ENCODE measurements at regions not wholly inside any gene's neighbourhood (a gene's known extent, or its start where the extent isn't known, plus 50 kb on each side); places are given as distances from the start of the nearest gene placed in this dataset.

DNA sequence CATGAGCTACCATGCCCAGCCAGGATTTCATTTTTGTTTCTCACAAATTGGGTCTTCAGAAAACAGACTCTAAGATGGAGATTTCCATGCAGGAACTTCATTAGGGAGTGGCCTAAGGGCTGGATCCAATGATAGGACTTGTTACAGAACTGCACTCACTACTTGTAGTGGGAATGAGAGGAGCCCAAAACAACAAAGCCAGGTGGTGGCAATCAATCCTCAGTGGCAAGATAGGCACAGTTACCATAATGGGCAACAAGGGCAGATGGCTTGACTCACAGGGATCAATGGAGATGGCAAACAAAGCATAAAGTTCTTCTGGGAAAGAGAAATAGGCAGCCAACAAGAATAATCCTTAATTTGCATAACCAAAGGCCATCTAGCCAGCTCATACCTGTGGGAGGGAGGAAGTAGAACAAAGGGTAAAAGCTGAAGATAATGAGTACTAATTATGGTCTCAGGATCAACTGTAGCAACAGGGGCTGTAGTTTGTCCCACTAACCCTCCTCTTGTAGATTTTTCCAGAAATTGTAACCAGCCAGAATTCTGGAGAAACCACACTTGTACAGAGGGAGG, 72.8 kb upstream of the MAPK10 start:
- H3K4me2 ChIP-seq = no peak overlapping the region
- H3K9me2 ChIP-seq = no peaks in the 10 kb centered on the region
- no peaks in the 10 kb centered on the region for H3F3A ChIP-seq (replicated peaks; ENCODE audit: insufficient read depth)
- no peak overlapping the region for H3K27ac ChIP-seq (ENCODE audit: low read depth in 2 of 2, low read length in 1 of 2)
- TF ChIP-seq YY1 (IDR thresholded peaks at IDR 0.05; ENCODE audit: low read depth) = no peak
- no peak for TF ChIP-seq GABPA (IDR thresholded peaks at IDR 0.05; ENCODE audit: low read depth)
- TF ChIP-seq, protein P1, sequence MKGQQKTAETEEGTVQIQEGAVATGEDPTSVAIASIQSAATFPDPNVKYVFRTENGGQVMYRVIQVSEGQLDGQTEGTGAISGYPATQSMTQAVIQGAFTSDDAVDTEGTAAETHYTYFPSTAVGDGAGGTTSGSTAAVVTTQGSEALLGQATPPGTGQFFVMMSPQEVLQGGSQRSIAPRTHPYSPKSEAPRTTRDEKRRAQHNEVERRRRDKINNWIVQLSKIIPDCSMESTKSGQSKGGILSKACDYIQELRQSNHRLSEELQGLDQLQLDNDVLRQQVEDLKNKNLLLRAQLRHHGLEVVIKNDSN (IDR thresholded peaks at IDR 0.05; ENCODE audit: borderline replicate concordance, low read depth) = no peak
- TF ChIP-seq EP300 (IDR thresholded peaks at IDR 0.05; ENCODE audit: borderline replicate concordance in 1 of 2, low read depth in 1 of 2, low read length in 1 of 2) = no peak
- no peak for TF ChIP-seq FOXM1 (IDR thresholded peaks at IDR 0.05; ENCODE audit: low read depth)
- TF ChIP-seq POLR2AphosphoS5 (IDR thresholded peaks at IDR 0.05; ENCODE audit: low read depth, low read length) = no peak
- no peak for TF ChIP-seq TEAD4 (IDR thresholded peaks at IDR 0.05; ENCODE audit: borderline replicate concordance, insufficient read depth)
- H3K4me3 ChIP-seq (ENCODE audit: low read depth in 2 of 2, low read length in 1 of 2) = no peak overlapping the region
- H3K36me3 ChIP-seq (replicated peaks in 1 of 2; ENCODE audit: control insufficient read depth in 1 of 2, insufficient read depth in 2 of 2, low read length in 1 of 2) = no peaks in the 10 kb centered on the region
- H3K27me3 ChIP-seq (ENCODE audit: insufficient read depth) = no peaks in the 10 kb centered on the region
- POLR2A ChIA-PET = no interaction called here
- H3K79me2 ChIP-seq (ENCODE audit: insufficient read depth) = no peaks in the 10 kb centered on the region
- H3K4me1 ChIP-seq (ENCODE audit: control insufficient read depth in 1 of 2, insufficient read depth in 2 of 2, low read depth in 1 of 2, low read length in 1 of 2) = no peaks in the 10 kb centered on the region
- CTCF ChIA-PET = no interaction called here
- no peak for DNase-seq
- no peaks in the 10 kb centered on the region for H4K20me1 ChIP-seq (ENCODE audit: insufficient read depth)
- H2AFZ ChIP-seq (ENCODE audit: low read depth) = no peak overlapping the region
- no peaks in the 10 kb centered on the region for H3K9me3 ChIP-seq
- no peak overlapping the region for H3K9ac ChIP-seq

- no peaks in the 10 kb centered on the region for H4K20me1 ChIP-seq (ENCODE audit: insufficient read depth)
- H3F3A ChIP-seq (replicated peaks; ENCODE audit: insufficient read depth) = no peaks in the 10 kb centered on the region
- no peak overlapping the region for H2AFZ ChIP-seq (ENCODE audit: low read depth)
- no peak overlapping the region for H3K27ac ChIP-seq (ENCODE audit: low read depth in 2 of 2, low read length in 1 of 2)
- H3K9ac ChIP-seq = no peak overlapping the region
- H3K4me1 ChIP-seq (ENCODE audit: control insufficient read depth in 1 of 2, insufficient read depth in 2 of 2, low read depth in 1 of 2, low read length in 1 of 2) = no peaks in the 10 kb centered on the region; a peak in 1 of 4 replicates
- ChIA-PET POLR2A (no interaction called here), CTCF (interaction anchor here (0.7 kb wide), 1 partner anchor 39 kb away, joined by 3 read pairs; no protein-coding TSS in a partner anchor)
- TF ChIP-seq IRF3 (IDR thresholded peaks at IDR 0.05; ENCODE audit: low read depth, low read length) = no peak
- no peak for TF ChIP-seq GATA2 (CRISPR knock-in tag; IDR thresholded peaks at IDR 0.05)
- TF ChIP-seq, protein P2, sequence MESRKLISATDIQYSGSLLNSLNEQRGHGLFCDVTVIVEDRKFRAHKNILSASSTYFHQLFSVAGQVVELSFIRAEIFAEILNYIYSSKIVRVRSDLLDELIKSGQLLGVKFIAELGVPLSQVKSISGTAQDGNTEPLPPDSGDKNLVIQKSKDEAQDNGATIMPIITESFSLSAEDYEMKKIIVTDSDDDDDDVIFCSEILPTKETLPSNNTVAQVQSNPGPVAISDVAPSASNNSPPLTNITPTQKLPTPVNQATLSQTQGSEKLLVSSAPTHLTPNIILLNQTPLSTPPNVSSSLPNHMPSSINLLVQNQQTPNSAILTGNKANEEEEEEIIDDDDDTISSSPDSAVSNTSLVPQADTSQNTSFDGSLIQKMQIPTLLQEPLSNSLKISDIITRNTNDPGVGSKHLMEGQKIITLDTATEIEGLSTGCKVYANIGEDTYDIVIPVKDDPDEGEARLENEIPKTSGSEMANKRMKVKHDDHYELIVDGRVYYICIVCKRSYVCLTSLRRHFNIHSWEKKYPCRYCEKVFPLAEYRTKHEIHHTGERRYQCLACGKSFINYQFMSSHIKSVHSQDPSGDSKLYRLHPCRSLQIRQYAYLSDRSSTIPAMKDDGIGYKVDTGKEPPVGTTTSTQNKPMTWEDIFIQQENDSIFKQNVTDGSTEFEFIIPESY (IDR thresholded peaks at IDR 0.05; ENCODE audit: borderline replicate concordance, low read depth) = no peak
- no peak for TF ChIP-seq NRF1 (IDR thresholded peaks at IDR 0.05; ENCODE audit: low read depth, low read length)
- no peak for TF ChIP-seq MEF2A (IDR thresholded peaks at IDR 0.05; ENCODE audit: borderline replicate concordance, low read depth)
- no peak for TF ChIP-seq CTCF (IDR thresholded peaks at IDR 0.05)
- TF ChIP-seq YY1 (IDR thresholded peaks at IDR 0.05; ENCODE audit: low read depth) = no peak
- no peak for TF ChIP-seq EZH2phosphoT487 (IDR thresholded peaks at IDR 0.05; ENCODE audit: borderline replicate concordance, low read depth)
- no peak for TF ChIP-seq POLR2AphosphoS5 (IDR thresholded peaks at IDR 0.05; ENCODE audit: low read depth, low read length)
- no peak overlapping the region for H3K4me3 ChIP-seq (ENCODE audit: low read depth in 2 of 2, low read length in 1 of 2)
- DNase-seq = no peak
- H3K9me3 ChIP-seq = no peaks in the 10 kb centered on the region
- WGBS (ENCODE audit: low lambda C conversion rate) = 65% methylated on average over 2 of the region's 2 CpGs
- no peaks in the 10 kb centered on the region for H3K36me3 ChIP-seq (replicated peaks in 1 of 2; ENCODE audit: control insufficient read depth in 1 of 2, insufficient read depth in 2 of 2, low read length in 1 of 2)
- H3K79me2 ChIP-seq (ENCODE audit: insufficient read depth) = no peaks in the 10 kb centered on the region
- H3K9me2 ChIP-seq = no peaks in the 10 kb centered on the region
- H3K4me2 ChIP-seq = no peak overlapping the region
- H3K27me3 ChIP-seq (ENCODE audit: insufficient read depth) = no peaks in the 10 kb centered on the region
Measured at GRCh38 chr4:86439293-86439692, 79.4 kb upstream of the MAPK10 start.

Data from SK-N-SH (cell line).